ENCODE measurements at regions not wholly inside any gene's neighbourhood (a gene's known extent, or its start where the extent isn't known, plus 50 kb on each side); places are given as distances from the start of the nearest gene placed in this dataset.

- no peak overlapping the region for H3K4me3 ChIP-seq (ENCODE audit: low read length in 2 of 2)
- H3K4me1 ChIP-seq (ENCODE audit: control insufficient read depth in 2 of 2, insufficient read depth in 2 of 2, low read length in 2 of 2) = no peaks in the 10 kb centered on the region
- H3K27me3 ChIP-seq (ENCODE audit: control insufficient read depth in 2 of 2, insufficient read depth in 1 of 2, low read length in 1 of 2) = peaks cover 0 to 4% of the 10 kb centered on the region in 2 donors
- no peaks in the 10 kb centered on the region for H3K36me3 ChIP-seq (ENCODE audit: control insufficient read depth in 2 of 2, insufficient read depth in 2 of 2, low read length in 1 of 2)
- WGBS = 95% methylated on average over 19 of the region's 19 CpGs
- H3K27ac ChIP-seq (ENCODE audit: low read depth in 1 of 2, low read length in 1 of 2) = no peak overlapping the region
- DNase-seq (ENCODE audit: low read depth in 6 of 9, low spot score in 9 of 9) = no peak
- H3K9me3 ChIP-seq (ENCODE audit: control insufficient read depth in 2 of 2, insufficient read depth in 1 of 2, low read length in 1 of 2) = no peaks in the 10 kb centered on the region
Observed at GRCh38 chr2:236337465-236338325, 73.5 kb upstream of the ASB18 start.

- Histone ChIP-seq H3K36me3 (ENCODE audit: control insufficient read depth in 2 of 2, insufficient read depth in 2 of 2, low read length in 1 of 2) (no peaks in the 10 kb centered on the region), H3K27me3 (ENCODE audit: control insufficient read depth in 2 of 2, insufficient read depth in 1 of 2, low read length in 1 of 2) (peaks cover 0 to 4% of the 10 kb centered on the region in 2 donors), H3K27ac (ENCODE audit: low read depth in 1 of 2, low read length in 1 of 2) (no peak overlapping the region), H3K4me3 (ENCODE audit: low read length in 2 of 2) (no peak overlapping the region), H3K4me1 (ENCODE audit: control insufficient read depth in 2 of 2, insufficient read depth in 2 of 2, low read length in 2 of 2) (no peaks in the 10 kb centered on the region), H3K9me3 (ENCODE audit: control insufficient read depth in 2 of 2, insufficient read depth in 1 of 2, low read length in 1 of 2) (no peaks in the 10 kb centered on the region)
- 32% methylated on average over 12 of the region's 12 CpGs for WGBS
- no peak for DNase-seq (ENCODE audit: low read depth in 6 of 9, low spot score in 9 of 9)
Observed at GRCh38 chr2:236338495-236339184, 74.4 kb upstream of the ASB18 start.

- WGBS = 95% methylated on average over 6 of the region's 6 CpGs
- Histone ChIP-seq H3K27ac (ENCODE audit: low read depth in 1 of 2, low read length in 1 of 2) (no peak overlapping the region), H3K4me3 (ENCODE audit: low read length in 2 of 2) (no peak overlapping the region), H3K36me3 (ENCODE audit: control insufficient read depth in 2 of 2, insufficient read depth in 2 of 2, low read length in 1 of 2) (no peaks in the 10 kb centered on the region), H3K4me1 (ENCODE audit: control insufficient read depth in 2 of 2, insufficient read depth in 2 of 2, low read length in 2 of 2) (no peaks in the 10 kb centered on the region), H3K27me3 (ENCODE audit: control insufficient read depth in 2 of 2, insufficient read depth in 1 of 2, low read length in 1 of 2) (peaks cover 0 to 4% of the 10 kb centered on the region in 2 donors), H3K9me3 (ENCODE audit: control insufficient read depth in 2 of 2, insufficient read depth in 1 of 2, low read length in 1 of 2) (no peaks in the 10 kb centered on the region)
- no peak for DNase-seq (ENCODE audit: low read depth in 6 of 9, low spot score in 9 of 9)
Observed at GRCh38 chr2:236340251-236340650, 76.0 kb upstream of the ASB18 start.

- WGBS = 97% methylated on average over 14 of the region's 14 CpGs
- H3K36me3 ChIP-seq (ENCODE audit: control insufficient read depth in 2 of 2, insufficient read depth in 2 of 2, low read length in 1 of 2) = no peaks in the 10 kb centered on the region
- no peaks in the 10 kb centered on the region for H3K9me3 ChIP-seq (ENCODE audit: control insufficient read depth in 2 of 2, insufficient read depth in 1 of 2, low read length in 1 of 2)
- H3K27me3 ChIP-seq (ENCODE audit: control insufficient read depth in 2 of 2, insufficient read depth in 1 of 2, low read length in 1 of 2) = peaks cover 0 to 4% of the 10 kb centered on the region in 2 donors
- H3K27ac ChIP-seq (ENCODE audit: low read depth in 1 of 2, low read length in 1 of 2) = no peak overlapping the region
- no peaks in the 10 kb centered on the region for H3K4me1 ChIP-seq (ENCODE audit: control insufficient read depth in 2 of 2, insufficient read depth in 2 of 2, low read length in 2 of 2)
- no peak overlapping the region for H3K4me3 ChIP-seq (ENCODE audit: low read length in 2 of 2)
- DNase-seq (ENCODE audit: low read depth in 6 of 9, low spot score in 9 of 9) = no peak
Observed at GRCh38 chr2:236341067-236341466, 76.9 kb upstream of the ASB18 start.

- Histone ChIP-seq H3K4me3 (ENCODE audit: low read length in 2 of 2) (no peak overlapping the region), H3K36me3 (ENCODE audit: control insufficient read depth in 2 of 2, insufficient read depth in 2 of 2, low read length in 1 of 2) (no peaks in the 10 kb centered on the region), H3K9me3 (ENCODE audit: control insufficient read depth in 2 of 2, insufficient read depth in 1 of 2, low read length in 1 of 2) (no peaks in the 10 kb centered on the region), H3K27me3 (ENCODE audit: control insufficient read depth in 2 of 2, insufficient read depth in 1 of 2, low read length in 1 of 2) (peaks cover 0 to 4% of the 10 kb centered on the region in 2 donors), H3K27ac (ENCODE audit: low read depth in 1 of 2, low read length in 1 of 2) (no peak overlapping the region), H3K4me1 (ENCODE audit: control insufficient read depth in 2 of 2, insufficient read depth in 2 of 2, low read length in 2 of 2) (no peaks in the 10 kb centered on the region)
- WGBS = 92% methylated on average over 14 of the region's 14 CpGs
- DNase-seq (ENCODE audit: low read depth in 6 of 9, low spot score in 9 of 9) = no peak
Observed at GRCh38 chr2:236341721-236342120, 77.5 kb upstream of the ASB18 start.

- no peak overlapping the region for H3K4me3 ChIP-seq (ENCODE audit: low read length in 2 of 2)
- no peaks in the 10 kb centered on the region for H3K4me1 ChIP-seq (ENCODE audit: control insufficient read depth in 2 of 2, insufficient read depth in 2 of 2, low read length in 2 of 2)
- 96% methylated on average over 10 of the region's 10 CpGs for WGBS
- DNase-seq (ENCODE audit: low read depth in 6 of 9, low spot score in 9 of 9) = no peak
- H3K27ac ChIP-seq (ENCODE audit: low read depth in 1 of 2, low read length in 1 of 2) = no peak overlapping the region
- peaks cover 0 to 4% of the 10 kb centered on the region in 2 donors for H3K27me3 ChIP-seq (ENCODE audit: control insufficient read depth in 2 of 2, insufficient read depth in 1 of 2, low read length in 1 of 2)
- H3K9me3 ChIP-seq (ENCODE audit: control insufficient read depth in 2 of 2, insufficient read depth in 1 of 2, low read length in 1 of 2) = no peaks in the 10 kb centered on the region
- no peaks in the 10 kb centered on the region for H3K36me3 ChIP-seq (ENCODE audit: control insufficient read depth in 2 of 2, insufficient read depth in 2 of 2, low read length in 1 of 2)
Observed at GRCh38 chr2:236342507-236342906, 78.3 kb upstream of the ASB18 start.

GRCh38 chr2:236342951-236343350 lies 78.7 kb upstream of the ASB18 start:
- H3K27ac ChIP-seq (ENCODE audit: low read depth in 1 of 2, low read length in 1 of 2) = no peak overlapping the region
- WGBS = 97% methylated on average over 12 of the region's 12 CpGs
- H3K9me3 ChIP-seq (ENCODE audit: control insufficient read depth in 2 of 2, insufficient read depth in 1 of 2, low read length in 1 of 2) = no peaks in the 10 kb centered on the region
- no peak for DNase-seq (ENCODE audit: low read depth in 6 of 9, low spot score in 9 of 9)
- no peak overlapping the region for H3K4me3 ChIP-seq (ENCODE audit: low read length in 2 of 2)
- peaks cover 0 to 4% of the 10 kb centered on the region in 2 donors for H3K27me3 ChIP-seq (ENCODE audit: control insufficient read depth in 2 of 2, insufficient read depth in 1 of 2, low read length in 1 of 2)
- no peaks in the 10 kb centered on the region for H3K4me1 ChIP-seq (ENCODE audit: control insufficient read depth in 2 of 2, insufficient read depth in 2 of 2, low read length in 2 of 2)
- no peaks in the 10 kb centered on the region for H3K36me3 ChIP-seq (ENCODE audit: control insufficient read depth in 2 of 2, insufficient read depth in 2 of 2, low read length in 1 of 2)

GRCh38 chr2:236343400-236344161 lies 79.4 kb upstream of the ASB18 start:
- Histone ChIP-seq H3K9me3 (ENCODE audit: control insufficient read depth in 2 of 2, insufficient read depth in 1 of 2, low read length in 1 of 2) (no peaks in the 10 kb centered on the region), H3K27ac (ENCODE audit: low read depth in 1 of 2, low read length in 1 of 2) (no peak overlapping the region), H3K27me3 (ENCODE audit: control insufficient read depth in 2 of 2, insufficient read depth in 1 of 2, low read length in 1 of 2) (peaks cover 0 to 4% of the 10 kb centered on the region in 2 donors), H3K4me1 (ENCODE audit: control insufficient read depth in 2 of 2, insufficient read depth in 2 of 2, low read length in 2 of 2) (no peaks in the 10 kb centered on the region), H3K4me3 (ENCODE audit: low read length in 2 of 2) (no peak overlapping the region), H3K36me3 (ENCODE audit: control insufficient read depth in 2 of 2, insufficient read depth in 2 of 2, low read length in 1 of 2) (no peaks in the 10 kb centered on the region)
- peak in 8 of 9 donors; percentile 33 to 70 (median 40) for DNase-seq (ENCODE audit: low read depth in 6 of 9, low spot score in 9 of 9)
- 51% methylated on average over 10 of the region's 10 CpGs for WGBS

- Histone ChIP-seq H3K4me1 (ENCODE audit: control insufficient read depth in 2 of 2, insufficient read depth in 2 of 2, low read length in 2 of 2) (no peaks in the 10 kb centered on the region), H3K27me3 (ENCODE audit: control insufficient read depth in 2 of 2, insufficient read depth in 1 of 2, low read length in 1 of 2) (no peaks in the 10 kb centered on the region), H3K27ac (ENCODE audit: low read depth in 1 of 2, low read length in 1 of 2) (no peak overlapping the region), H3K36me3 (ENCODE audit: control insufficient read depth in 2 of 2, insufficient read depth in 2 of 2, low read length in 1 of 2) (no peaks in the 10 kb centered on the region), H3K9me3 (ENCODE audit: control insufficient read depth in 2 of 2, insufficient read depth in 1 of 2, low read length in 1 of 2) (no peaks in the 10 kb centered on the region), H3K4me3 (ENCODE audit: low read length in 2 of 2) (no peak overlapping the region)
- DNase-seq (ENCODE audit: low read depth in 6 of 9, low spot score in 9 of 9) = no peak
- WGBS = 79% methylated on average over 7 of the region's 7 CpGs
Observed at GRCh38 chr2:236344446-236344845, 80.2 kb upstream of the ASB18 start.
